Endothelial cell of umbilical vein (primary cell): ENCODE measurements at regions not wholly inside any gene's neighbourhood (a gene's known extent, or its start where the extent isn't known, plus 50 kb on each side); places are given as distances from the start of the nearest gene placed in this dataset.

Experiments used
- EZH2 ChIP-seq: IDR thresholded peaks from 2 replicates; pipeline ENCODE4 v1.6.1; 2012; ENCODE audit warnings: borderline replicate concordance, low read depth, mild to moderate bottlenecking, moderate library complexity, low read length, inconsistent platforms; ENCODE audit not compliant: severe bottlenecking
- FOS ChIP-seq: IDR thresholded peaks from 2 replicates; pipeline ENCODE4 v1.6.1; 2011; ENCODE audit warnings: mild to moderate bottlenecking, low read length, moderate library complexity, borderline replicate concordance; ENCODE audit not compliant: insufficient read depth
- GATA2 ChIP-seq: IDR thresholded peaks from 2 replicates; pipeline ENCODE4 v1.7.0; 2011; ENCODE audit warnings: low read depth, mild to moderate bottlenecking, moderate library complexity, mixed read lengths, low read length; ENCODE audit not compliant: insufficient read length, insufficient read depth
- JUN ChIP-seq: IDR thresholded peaks from 2 replicates; pipeline ENCODE4 v1.6.1; 2011; ENCODE audit warnings: borderline replicate concordance, low read depth; ENCODE audit not compliant: insufficient read length, insufficient read depth
- MYC ChIP-seq: IDR thresholded peaks from one replicate; pipeline ENCODE4 v1.6.1; 2011; ENCODE audit warnings: mild to moderate bottlenecking, low read depth, low read length
- POLR2A ChIP-seq: IDR thresholded peaks from 2 replicates; pipeline ENCODE4 v1.6.1; 2012; ENCODE audit warnings: low read depth, mild to moderate bottlenecking, control low read depth, low read length
- POLR2AphosphoS5 ChIP-seq: IDR thresholded peaks from 2 replicates; pipeline ENCODE4 v1.6.1; 2012; ENCODE audit warnings: low read depth, mild to moderate bottlenecking, control low read depth, low read length, moderate library complexity; ENCODE audit not compliant: insufficient read depth
- TF ChIP-seq, protein P1 (sequence below), 2 donors: IDR thresholded peaks; 1 replicate in 1 of 2; 2 replicates in 1 of 2; pipeline ENCODE4 v1.5.1; 2011; ENCODE audit warnings: low read length in 2 of 2, mild to moderate bottlenecking in 2 of 2, moderate library complexity in 2 of 2, control low read depth in 1 of 2, inconsistent platforms in 1 of 2, low read depth in 1 of 2; ENCODE audit not compliant: insufficient read depth in 1 of 2; ENCODE audit errors: extremely low read depth in 1 of 2
- TF ChIP-seq, protein P2 (sequence below): IDR thresholded peaks from 2 replicates; pipeline ENCODE4 v1.6.1; 2011; ENCODE audit not compliant: insufficient read depth, insufficient read length

DNA sequence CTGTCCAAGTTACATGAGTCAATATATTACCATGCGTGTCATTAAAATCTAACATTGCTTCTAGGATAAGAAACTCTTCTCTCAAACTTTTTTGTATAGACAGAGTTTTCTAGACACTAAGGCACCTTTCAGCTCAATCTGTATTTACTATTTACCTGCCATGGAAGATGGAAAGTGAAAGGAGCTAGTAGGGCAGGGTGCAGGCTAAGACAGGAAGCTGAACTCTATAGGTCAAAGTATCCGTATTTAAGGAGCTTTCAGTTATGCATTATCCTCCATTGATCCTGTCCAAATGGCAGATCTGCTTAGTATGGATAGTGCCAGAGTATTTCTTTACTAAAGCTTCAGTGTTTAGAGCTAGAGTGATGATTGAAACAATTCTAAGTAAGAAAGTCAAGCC, 612.8 kb downstream of the IPMK start:
- TF ChIP-seq, protein P1, sequence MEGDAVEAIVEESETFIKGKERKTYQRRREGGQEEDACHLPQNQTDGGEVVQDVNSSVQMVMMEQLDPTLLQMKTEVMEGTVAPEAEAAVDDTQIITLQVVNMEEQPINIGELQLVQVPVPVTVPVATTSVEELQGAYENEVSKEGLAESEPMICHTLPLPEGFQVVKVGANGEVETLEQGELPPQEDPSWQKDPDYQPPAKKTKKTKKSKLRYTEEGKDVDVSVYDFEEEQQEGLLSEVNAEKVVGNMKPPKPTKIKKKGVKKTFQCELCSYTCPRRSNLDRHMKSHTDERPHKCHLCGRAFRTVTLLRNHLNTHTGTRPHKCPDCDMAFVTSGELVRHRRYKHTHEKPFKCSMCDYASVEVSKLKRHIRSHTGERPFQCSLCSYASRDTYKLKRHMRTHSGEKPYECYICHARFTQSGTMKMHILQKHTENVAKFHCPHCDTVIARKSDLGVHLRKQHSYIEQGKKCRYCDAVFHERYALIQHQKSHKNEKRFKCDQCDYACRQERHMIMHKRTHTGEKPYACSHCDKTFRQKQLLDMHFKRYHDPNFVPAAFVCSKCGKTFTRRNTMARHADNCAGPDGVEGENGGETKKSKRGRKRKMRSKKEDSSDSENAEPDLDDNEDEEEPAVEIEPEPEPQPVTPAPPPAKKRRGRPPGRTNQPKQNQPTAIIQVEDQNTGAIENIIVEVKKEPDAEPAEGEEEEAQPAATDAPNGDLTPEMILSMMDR (IDR thresholded peaks at IDR 0.05; ENCODE audit: extremely low read depth in 1 of 2, insufficient read depth in 1 of 2, low read depth in 1 of 2, low read length in 2 of 2) = no peak
- TF ChIP-seq POLR2A = no peak
- no peak for TF ChIP-seq POLR2AphosphoS5
- TF ChIP-seq JUN = no peak
- TF ChIP-seq GATA2 = no peak
- TF ChIP-seq EZH2 = no peak
- no peak for TF ChIP-seq MYC
- TF ChIP-seq, protein P2, sequence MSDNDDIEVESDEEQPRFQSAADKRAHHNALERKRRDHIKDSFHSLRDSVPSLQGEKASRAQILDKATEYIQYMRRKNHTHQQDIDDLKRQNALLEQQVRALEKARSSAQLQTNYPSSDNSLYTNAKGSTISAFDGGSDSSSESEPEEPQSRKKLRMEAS = no peak
- no peak for TF ChIP-seq FOS
